ENCODE measurements at regions not wholly inside any gene's neighbourhood (a gene's known extent, or its start where the extent isn't known, plus 50 kb on each side); places are given as distances from the start of the nearest gene placed in this dataset.
"Not testable (repeated sequence)": the region's sequence is repeated elsewhere in the genome, so short reads cannot be mapped to it uniquely, and the experiment has no call there.

DNA sequence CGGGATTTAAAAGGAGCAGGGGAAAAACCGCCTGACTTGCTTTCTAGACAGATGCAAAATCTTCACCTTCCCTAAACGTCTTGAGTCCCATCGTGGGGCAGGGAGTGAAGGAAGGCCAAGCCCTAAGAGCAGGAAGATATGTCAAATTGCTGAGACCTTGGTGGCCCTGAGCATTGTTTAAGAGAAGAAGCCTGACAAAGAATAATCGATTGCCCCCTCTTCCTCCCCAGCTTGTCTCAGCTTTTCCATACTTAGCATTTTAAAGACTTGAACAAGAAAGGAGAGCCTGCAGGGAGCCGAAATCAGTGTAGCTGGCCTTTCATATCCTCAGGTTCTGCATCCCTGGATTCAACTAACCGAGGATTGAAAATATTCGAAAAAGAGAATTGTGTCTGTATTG lies 157.6 kb upstream of the DLX2 start:
- DNase-seq (ENCODE audit: low read depth), result no peak

DNA sequence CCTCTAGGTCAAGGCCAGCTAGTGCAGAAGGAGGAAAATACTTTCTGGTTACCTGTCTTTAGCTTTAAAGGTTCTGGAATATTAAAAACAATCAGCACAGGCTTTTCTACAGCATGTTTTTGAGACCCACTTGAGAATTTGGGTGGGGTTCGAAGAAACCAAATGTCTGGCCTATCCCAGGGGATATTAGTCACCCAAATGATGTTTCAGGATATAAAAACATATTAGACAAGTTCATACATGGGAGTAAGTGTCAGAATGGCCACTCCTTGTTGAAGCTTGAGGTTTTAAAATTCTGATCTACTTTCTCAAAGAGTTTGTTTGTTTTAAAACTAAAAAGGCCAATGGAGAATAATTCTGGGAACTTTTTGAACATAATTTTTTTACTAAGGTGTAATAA lies 158.6 kb upstream of the DLX2 start:
- DNase-seq (ENCODE audit: low read depth), result no peak

DNA sequence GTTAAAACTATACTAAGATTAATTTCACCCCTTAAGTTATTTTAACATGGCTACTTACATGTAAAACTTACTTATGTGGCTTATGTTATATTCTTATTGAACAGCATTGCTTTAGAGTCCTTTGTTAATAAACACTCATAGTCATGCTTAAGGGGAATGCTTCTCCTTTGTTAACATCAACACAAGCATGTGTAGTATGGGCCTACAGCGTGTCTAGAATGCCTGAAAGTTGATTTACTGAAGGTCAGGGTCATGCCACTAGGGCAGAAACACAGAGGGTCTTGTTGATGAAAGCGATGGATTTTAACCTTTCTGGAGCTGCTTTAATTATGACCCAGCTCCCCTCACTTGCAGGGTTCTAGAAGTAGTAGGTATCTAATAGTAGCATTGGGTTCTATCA lies 159.8 kb upstream of the DLX2 start:
- DNase-seq (ENCODE audit: low read depth), result no peak

DNA sequence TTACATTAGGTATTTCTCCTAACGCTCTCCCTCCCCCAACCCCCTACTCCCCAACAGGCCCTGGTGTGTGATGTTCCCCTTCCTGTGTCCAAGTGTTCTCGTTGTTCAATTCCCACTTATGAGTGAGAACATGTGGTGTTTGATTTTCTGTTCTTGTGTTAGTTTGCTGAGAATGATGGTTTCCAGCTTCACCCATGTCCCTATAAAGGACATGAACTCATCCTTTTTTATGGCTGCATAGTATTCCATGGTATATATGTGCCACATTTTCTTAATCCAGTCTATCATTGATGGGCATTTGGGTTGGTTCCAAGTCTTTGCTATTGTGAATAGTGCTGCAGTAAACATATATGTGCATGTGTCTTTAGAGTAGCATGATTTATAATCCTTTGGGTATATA lies 162.1 kb upstream of the DLX2 start:
- not testable (repeated sequence) for DNase-seq (ENCODE audit: low read depth)

DNA sequence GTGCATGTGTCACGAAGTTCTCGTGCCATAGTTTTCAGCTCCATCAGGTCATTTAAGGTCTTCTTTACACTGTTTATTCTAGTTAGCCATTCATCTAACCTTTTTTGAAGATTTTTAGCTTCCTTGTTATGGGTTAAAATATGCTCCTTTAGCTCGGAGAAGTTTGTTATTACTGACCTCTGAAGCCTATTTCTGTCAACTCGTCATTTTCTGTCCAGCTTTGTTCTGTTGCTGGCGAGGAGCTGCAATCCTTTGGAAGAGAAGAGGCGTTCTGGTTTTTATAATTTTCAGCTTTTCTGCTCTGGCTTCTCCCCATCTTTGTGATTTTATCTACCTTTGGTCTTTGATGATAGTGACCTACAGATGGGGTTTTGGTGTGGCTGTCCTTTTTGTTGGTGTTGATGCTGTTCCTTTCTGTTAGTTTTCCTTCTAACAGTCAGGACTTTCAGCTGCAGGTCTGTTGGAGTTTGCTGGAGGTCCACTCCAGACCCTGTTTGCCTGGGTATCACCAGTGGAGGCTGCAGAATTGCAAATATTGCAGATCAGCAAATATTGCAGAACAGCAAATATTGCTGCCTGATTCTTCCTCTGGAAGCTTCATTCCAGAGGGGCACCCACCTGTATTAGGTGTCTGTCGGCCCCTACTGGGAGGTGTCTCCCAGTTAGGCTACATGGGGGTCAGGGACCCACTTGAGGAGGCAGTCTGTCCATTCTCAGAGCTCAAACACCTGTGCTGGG lies 157.7 kb upstream of the ITGA6 start:
- not testable (repeated sequence) for DNase-seq (ENCODE audit: low read depth)

DNA sequence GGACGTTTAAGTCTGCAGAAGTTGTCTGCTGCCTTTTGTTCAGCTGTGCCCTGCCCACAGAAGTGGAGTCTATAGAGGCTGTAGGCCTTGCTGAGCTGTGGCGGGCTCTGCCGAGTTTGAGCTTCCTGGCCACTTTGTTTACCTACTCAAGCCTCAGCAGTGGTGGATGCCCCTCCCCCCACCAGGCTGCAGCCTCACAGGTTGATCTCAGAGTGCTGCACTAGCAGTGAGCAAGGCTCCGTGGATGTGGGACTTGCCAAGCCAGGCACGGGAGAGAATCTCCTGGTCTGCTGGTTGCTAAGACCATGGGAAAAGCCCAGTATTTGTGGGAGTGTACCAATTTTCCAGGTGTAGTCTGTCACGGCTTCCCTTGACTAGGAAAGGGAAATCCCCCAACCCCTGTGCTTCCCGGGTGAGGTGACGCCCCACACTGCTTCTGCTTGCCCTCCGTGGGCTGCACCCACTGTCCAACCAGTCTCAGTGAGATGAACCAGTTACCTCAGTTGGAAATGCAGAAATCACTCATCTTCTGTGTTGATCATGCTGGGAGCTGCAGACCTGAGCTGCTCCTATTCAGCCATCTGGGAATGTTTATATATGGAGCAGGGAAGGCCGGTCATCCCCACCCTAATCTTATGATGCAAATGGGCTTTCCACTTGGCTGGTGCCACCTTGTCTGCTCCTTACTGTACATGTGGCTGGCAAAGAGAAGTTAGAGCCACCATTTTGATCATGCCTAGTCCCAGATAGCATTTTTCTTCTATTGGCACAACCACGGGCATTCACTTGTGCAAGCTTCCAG lies 156.9 kb upstream of the ITGA6 start:
- DNase-seq (ENCODE audit: low read depth), result no peak

DNA sequence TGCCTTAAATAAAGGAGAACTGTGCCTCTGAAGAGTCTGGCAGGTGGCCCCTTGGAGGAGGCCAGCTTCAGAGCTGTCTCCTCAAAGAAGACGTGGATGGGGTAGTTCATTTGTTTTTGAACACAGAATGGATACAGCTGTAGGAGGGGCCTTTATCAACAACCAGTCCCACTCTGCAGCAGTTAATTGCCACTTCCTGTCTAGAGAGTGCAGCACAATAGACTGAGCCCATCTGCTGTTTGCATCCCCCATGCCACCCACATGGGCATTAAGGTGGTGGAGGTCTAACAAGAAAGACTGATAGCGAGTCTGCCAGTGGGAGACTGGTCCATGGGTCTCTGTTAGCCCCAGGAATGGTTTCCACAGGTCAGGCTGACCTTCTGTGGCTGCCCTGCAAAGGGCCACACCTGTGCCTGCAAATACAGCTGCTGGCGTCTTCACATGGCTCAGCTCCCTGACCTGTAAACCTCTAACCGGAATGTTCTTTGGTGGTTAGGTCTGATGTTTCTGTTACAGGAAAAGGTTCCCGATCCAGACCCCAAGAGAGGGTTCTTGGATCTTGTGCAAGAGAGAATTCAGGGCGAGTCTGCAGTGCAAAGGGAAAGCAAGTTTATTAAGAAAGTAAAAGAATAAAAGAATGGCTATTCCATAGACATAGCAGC lies 153.3 kb upstream of the ITGA6 start:
- no peak for DNase-seq (ENCODE audit: low read depth)

DNA sequence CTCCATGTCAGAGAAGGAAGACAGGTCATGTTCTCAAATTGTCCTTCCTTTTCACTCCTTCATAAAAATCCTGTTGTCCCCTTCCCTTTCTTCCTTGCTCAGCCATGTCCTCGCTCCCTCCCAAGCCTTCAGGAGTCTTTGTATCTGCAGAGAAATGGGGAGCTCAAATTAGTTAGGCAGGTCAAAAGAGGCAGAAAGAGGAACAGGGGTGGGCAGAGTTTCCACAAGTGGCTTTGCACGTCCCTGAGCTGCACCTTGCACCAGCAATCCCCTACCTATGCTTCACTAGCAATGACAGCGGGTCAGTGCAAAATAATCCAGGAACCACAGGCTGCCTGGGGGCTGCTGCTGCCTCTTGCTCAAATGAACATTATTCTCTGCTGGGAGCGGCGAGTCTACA lies 152.1 kb upstream of the ITGA6 start:
- DNase-seq (ENCODE audit: low read depth), result no peak

DNA sequence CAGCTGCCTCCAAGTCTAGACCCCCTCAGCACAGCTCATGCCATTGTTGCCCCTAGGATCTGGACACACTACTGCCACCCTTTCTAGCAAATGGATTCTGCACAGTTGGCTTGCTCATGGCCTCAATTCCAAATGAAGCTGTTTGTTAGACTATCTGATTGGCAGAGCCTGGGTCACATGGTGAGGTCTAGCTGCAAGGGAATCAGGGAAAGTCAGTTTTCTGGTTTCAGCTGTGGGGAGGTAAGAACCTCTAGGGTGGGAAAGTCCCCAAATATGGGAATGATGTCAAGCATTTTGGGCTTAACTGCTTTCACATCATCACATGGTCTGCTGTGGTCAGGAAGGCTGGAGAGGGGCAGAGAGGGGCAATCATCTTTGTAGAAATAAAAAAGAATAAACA lies 150.4 kb upstream of the ITGA6 start:
- no peak for DNase-seq (ENCODE audit: low read depth)

DNA sequence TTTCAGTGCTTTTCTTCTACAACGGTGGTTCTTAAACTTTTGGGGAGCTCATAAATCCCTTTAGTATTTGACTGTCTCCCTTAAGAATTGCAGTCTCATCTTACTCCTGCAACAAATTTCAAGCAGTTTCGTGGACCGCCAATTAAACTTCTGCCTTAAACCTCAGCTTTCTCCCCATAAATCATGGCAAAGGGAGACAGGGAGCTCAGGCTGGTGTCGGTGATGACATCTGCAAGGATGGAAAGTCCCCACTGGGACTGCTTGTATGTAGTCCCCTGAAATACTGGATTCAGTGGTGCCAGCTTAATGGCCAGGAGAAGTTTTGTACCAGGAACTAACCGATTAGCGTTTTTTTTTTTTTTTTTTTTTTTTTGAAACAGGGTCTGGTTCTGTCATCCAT lies 148.7 kb upstream of the ITGA6 start:
- no peak for DNase-seq (ENCODE audit: low read depth)

DNA sequence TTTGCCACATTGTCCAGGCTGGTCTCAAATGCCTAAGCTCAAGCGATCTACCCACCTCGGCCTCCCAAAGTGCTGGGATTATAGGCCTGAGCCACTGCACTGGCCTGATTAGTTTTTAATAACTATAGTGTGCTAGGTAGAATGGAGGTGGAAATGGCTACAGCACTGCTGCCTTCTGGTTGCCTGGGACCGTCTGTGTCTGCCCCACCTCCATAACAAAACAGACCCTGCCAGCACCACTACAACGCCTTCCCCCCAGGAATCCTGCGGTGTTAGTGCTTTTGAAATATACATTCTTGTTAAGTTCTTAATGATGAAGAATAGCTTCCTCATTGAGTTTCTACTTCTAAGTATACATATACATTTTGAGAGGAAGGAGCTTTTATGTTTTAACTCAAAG lies 148.2 kb upstream of the ITGA6 start:
- no peak for DNase-seq (ENCODE audit: low read depth)

DNA sequence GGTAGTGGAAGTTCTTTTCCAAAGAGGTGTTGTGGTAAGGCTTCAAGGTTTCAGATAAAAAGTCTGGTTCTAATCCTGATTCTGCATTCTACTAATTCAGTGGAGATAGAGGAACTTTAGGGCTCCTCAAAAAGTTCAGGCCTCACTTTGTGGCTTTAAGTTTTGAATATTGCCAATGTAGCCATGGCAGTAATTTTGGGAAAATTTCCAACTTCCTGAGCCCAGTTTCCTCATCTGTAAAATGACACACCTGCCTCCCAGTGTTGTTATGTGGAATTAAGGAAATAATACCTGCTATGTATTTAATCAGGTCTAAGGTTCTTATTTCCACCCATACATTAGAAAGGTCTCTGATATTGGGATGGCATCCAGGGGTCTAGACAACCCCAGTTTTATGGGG lies 147.6 kb upstream of the ITGA6 start:
- no peak for DNase-seq (ENCODE audit: low read depth)

DNA sequence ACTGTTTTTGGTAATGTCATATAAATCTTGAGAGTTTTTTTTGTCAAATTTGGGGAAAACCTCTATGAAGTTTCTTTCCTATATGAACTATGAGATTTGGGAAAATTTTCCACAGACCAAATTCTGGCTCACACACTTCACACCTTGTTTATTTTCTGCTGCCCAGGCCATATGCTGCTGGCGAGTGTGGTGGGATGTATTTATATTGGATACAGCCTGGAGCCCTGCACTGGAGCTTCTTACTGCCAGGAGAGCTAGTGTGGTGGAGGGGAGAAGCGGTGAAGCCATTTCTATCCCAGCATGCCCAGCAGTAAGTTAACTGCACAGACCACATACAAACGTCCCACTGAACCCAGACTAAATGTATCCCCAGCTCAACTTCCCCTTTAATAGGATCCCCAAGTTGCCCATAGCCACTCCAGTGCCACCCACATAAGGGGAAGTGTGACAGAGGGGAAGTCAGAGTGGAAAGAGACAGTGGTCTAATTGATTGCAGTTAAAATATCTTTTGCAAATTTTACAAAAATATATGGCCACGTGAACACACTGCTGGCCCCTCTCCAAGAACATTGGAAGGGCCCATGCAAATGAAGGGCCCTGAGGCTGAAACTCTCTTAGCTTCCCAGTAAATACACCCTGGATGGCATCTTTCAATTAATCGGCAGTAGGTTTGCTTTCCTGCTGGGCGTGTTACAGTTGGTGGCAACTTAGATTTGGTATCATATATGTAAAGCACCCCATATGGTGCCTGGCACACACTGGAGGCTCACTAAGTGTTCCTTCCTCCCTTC lies 146.6 kb upstream of the ITGA6 start:
- DNase-seq (ENCODE audit: low read depth), result no peak

DNA sequence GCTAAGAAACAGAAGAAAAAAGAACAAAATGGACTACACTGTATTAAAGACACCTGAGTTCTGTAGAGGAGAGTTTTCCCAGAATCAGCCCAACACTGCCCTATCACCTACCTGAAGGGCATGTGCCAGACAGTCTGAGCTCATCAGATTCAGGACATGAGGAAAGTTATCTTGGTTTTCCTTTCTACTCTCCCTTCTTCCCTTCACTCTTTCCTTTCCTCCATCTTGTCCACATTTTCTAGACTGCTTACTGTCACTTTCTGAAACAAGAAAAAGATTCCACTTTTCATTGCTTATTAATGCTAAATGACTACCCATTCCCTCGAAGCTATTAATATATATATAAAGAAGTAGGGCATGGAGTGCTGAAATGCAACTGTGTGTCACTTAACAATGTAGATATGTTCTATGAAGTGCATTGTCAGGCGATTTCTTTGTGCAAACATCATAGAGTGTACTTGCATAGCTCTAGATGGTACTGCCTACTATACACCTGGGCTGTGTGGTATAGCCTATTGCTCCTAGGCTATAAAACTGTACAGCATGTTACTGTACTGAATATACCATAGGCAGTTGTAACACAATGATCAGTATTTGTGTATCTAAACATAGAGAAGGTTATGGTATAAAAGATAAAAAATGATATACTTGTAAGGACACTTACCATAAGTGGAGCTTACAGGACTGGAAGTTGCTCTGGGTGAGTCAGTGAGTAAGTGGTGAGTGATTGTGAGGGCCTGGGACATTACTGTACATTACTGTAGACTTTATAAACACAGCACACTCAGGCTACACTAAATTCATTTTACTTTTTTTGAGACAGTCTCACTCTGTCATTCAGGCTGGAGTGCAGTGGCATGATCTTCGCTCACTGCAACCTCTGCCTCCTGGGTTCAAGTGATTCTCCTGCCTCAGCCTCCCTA lies 145.5 kb upstream of the ITGA6 start:
- no peak for DNase-seq (ENCODE audit: low read depth)

DNA sequence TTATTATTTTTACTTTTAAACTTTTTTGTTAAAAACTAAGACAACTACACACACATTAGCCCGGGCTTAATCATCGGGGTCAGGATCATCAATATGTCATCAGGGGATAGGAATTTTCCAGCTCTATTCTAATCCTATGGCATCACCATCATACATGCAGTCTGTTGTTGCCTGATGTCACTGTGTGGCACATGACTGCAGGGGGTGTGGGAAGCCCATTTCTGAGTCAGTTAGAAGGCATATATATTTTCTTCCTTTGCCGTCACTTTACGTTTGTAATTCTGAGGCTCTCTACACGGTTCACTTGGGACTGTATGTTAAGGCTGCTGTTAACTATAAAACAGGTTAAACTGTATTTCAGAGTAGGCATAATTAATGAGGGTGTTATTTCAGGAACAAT lies 144.4 kb upstream of the ITGA6 start:
- DNase-seq (ENCODE audit: low read depth), result no peak

DNA sequence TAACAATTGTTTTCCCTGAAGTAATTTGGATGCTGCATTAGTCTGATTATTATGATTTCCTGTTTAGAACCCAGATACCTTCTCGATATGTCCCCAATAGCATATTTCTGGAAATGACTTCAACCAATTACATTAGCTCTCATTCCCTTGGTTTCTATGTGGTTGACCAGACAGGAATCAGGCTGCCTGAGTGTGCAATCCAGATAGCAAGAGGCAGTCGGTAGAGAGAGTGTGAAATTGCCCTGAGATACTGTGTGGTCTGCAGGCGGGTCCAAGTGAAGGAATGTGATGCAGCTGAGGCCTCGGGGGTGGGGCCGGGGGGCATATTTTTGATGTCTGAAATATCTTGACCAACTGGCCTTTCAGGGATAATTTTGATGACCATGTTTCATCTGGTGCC lies 143.9 kb upstream of the ITGA6 start:
- no peak for DNase-seq (ENCODE audit: low read depth)

DNA sequence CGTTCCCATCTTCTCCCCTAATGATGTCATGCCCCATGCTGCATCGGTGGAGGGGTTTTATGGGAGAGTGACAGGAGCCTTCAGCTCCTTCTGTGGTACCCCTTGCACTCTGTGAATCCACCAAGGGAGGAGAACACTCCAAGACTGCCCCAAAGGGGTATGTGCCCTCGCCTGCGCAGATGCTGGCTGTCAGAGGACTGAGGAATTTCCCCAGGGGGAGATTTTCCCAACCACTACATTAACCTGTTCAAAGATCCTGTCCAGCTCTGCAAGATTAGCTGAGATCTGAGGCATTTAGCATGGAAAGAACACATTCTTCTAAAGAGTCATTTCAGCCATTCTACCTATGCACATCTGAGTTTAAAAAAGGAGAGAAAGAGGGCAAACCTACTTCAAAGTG lies 143.2 kb upstream of the ITGA6 start:
- DNase-seq (ENCODE audit: low read depth), result no peak

DNA sequence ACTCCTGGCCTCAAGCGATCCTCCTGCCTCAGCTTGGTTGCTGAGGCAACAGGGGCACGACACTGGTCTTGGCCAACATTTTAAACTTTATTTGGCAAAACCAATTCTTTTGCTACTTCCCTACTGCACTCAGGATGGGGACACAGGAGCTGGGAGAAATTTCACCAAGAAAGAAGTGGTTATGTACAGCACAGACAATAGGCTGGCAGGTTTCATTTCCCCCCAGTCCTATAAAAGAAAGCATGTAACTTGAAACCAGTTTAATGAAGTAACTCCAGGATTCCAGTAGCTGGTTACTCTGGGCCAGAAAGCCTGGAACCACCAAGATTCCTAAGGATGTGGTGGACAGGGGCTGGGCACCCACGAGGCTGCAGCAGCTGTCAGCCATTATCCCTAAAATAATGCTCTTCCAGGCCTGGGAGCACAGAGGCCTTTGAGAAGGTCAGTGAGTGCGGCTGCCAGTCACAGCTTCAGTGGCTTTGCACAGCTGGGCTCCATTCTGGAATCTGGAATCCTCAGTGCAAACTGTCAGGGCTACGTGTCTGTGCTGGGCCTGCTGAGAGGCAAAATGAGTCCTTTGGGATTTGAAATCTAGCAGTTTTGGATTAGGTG lies 142.3 kb upstream of the ITGA6 start:
- no peak for DNase-seq (ENCODE audit: low read depth)

DNA sequence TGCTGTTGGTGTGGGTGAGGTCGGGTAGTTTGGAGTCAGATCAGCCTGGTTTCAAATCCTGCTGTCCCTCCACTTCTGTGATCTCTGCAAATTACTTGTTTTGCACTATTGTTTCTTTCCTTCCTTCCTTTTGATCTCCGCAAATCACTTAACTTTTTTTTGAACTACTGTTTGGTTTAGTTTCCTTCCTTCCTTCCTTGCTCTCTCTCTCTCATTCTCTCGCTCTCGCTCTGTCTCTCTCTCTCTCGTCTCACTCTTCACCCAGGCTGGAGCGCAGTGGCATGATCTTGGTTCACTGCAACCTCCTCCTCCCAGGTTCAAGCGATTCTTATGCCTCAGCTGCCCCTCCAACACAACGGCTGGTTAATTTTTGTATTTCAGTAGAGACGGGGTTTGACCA lies 141.6 kb upstream of the ITGA6 start:
- no peak for DNase-seq (ENCODE audit: low read depth)

DNA sequence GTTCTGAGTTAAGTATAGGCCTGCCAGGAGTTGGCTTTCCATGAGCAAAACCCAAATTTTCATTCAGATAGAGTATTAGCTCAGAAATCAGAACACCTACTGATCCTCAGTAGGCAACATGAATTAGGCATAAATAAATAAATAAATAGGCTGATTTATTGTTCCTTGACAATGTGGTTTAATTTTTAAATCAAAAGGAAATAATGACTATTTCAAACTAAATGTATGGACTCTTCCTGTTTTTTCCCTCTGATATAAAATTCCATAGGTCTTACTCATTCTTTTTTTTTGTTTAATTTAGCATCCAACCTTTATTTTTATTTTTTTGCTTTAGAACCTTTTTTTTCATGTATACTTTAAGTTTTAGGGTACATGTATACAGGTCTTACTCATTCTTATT lies 140.2 kb upstream of the ITGA6 start:
- no peak for DNase-seq (ENCODE audit: low read depth)
